ENCODE measurements at regions not wholly inside any gene's neighbourhood (a gene's known extent, or its start where the extent isn't known, plus 50 kb on each side); places are given as distances from the start of the nearest gene placed in this dataset.

DNA sequence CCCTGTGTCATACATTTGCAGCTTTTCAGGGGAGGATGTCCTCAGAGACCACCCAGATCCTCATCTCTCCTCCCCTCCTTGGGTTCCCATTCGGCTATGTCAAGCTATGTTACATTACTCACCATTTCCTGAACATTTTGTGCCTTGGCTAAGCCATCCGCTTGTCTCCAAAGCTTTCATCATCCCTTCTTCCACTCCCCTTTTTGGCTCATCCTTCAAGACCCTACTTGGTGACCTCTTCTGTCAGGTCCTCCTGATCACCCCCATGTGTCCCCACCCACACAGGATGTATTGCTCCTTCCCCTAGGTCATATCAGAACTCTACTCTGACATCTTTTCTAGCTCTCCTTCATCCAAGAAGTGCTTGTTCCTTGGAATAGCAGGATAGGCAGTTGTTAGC, 81.8 kb downstream of the BOD1 start:
- TF ChIP-seq JUN (IDR thresholded peaks at IDR 0.05; ENCODE audit: borderline replicate concordance, insufficient read depth, insufficient read length, low read depth) (no peak), POLR2AphosphoS5 (IDR thresholded peaks at IDR 0.05; ENCODE audit: insufficient read depth, low read depth, low read length) (no peak), POLR2A (IDR thresholded peaks at IDR 0.05; ENCODE audit: low read depth, low read length) (no peak), FOS (IDR thresholded peaks at IDR 0.05; ENCODE audit: borderline replicate concordance, insufficient read depth, low read length) (no peak), MYC (IDR thresholded peaks at IDR 0.05; ENCODE audit: low read depth, low read length) (no peak), EZH2 (IDR thresholded peaks at IDR 0.05; ENCODE audit: borderline replicate concordance, low read depth, low read length, severe bottlenecking) (no peak), GATA2 (IDR thresholded peaks at IDR 0.05; ENCODE audit: insufficient read depth, insufficient read length, low read depth, low read length) (no peak)
- TF ChIP-seq, protein P1, sequence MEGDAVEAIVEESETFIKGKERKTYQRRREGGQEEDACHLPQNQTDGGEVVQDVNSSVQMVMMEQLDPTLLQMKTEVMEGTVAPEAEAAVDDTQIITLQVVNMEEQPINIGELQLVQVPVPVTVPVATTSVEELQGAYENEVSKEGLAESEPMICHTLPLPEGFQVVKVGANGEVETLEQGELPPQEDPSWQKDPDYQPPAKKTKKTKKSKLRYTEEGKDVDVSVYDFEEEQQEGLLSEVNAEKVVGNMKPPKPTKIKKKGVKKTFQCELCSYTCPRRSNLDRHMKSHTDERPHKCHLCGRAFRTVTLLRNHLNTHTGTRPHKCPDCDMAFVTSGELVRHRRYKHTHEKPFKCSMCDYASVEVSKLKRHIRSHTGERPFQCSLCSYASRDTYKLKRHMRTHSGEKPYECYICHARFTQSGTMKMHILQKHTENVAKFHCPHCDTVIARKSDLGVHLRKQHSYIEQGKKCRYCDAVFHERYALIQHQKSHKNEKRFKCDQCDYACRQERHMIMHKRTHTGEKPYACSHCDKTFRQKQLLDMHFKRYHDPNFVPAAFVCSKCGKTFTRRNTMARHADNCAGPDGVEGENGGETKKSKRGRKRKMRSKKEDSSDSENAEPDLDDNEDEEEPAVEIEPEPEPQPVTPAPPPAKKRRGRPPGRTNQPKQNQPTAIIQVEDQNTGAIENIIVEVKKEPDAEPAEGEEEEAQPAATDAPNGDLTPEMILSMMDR (IDR thresholded peaks at IDR 0.05; ENCODE audit: extremely low read depth in 1 of 2, insufficient read depth in 1 of 2, low read depth in 1 of 2, low read length in 2 of 2), result no peak
- TF ChIP-seq, protein P2, sequence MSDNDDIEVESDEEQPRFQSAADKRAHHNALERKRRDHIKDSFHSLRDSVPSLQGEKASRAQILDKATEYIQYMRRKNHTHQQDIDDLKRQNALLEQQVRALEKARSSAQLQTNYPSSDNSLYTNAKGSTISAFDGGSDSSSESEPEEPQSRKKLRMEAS (IDR thresholded peaks at IDR 0.05; ENCODE audit: insufficient read depth, insufficient read length), result no peak
- no peak for DNase-seq (ENCODE audit: low read depth, low spot score)
- no peaks in the 10 kb centered on the region for H3K9me3 ChIP-seq (replicated peaks; ENCODE audit: control insufficient read depth, insufficient read depth, low read length)
- H3K9ac ChIP-seq (replicated peaks; ENCODE audit: extremely low read depth, insufficient read depth, low read length), result no peak overlapping the region
- FAIRE-seq, result no peak
- dilution Hi-C loops (cut with MboI; ENCODE audit: extremely low pct_ligation_motif_present, low sequenced_read_pairs), result no loop called here
- H3K27ac ChIP-seq (ENCODE audit: insufficient read depth, low read depth, low read length), result no peak overlapping the region
- no peak overlapping the region for H3K4me3 ChIP-seq (replicated peaks in 1 of 3; ENCODE audit: insufficient read depth in 1 of 3, low read depth in 1 of 3, low read length in 3 of 3)
- BruUV-seq (replicated peaks), result no TSS peak
- H4K20me1 ChIP-seq (replicated peaks; ENCODE audit: control insufficient read depth, extremely low read depth, insufficient read depth, low read length), result no peaks in the 10 kb centered on the region
- ChIA-PET POLR2A (no interaction called here), CTCF (interaction anchor here (0.6 to 1.3 kb wide), 2 partner anchors 38 to 997 kb away, joined by 3 to 6 read pairs; no protein-coding TSS in a partner anchor)
- no peak overlapping the region for H2AFZ ChIP-seq (ENCODE audit: low read depth, low read length)
- no peaks in the 10 kb centered on the region for H3K79me2 ChIP-seq (ENCODE audit: control insufficient read depth, insufficient read depth, low read length)
- H3K4me2 ChIP-seq (ENCODE audit: insufficient read depth, low read length), result no peak overlapping the region
- intact Hi-C loops (cut with micrococcal nuclease), result no loop called here
- H3K4me1 ChIP-seq (ENCODE audit: control insufficient read depth, extremely low read depth, insufficient read depth, low read length), result no peaks in the 10 kb centered on the region
- H3K27me3 ChIP-seq (ENCODE audit: control insufficient read depth in 2 of 2, insufficient read depth in 2 of 2, low read length in 2 of 2), result no peaks in the 10 kb centered on the region
- H3K9me1 ChIP-seq (replicated peaks; ENCODE audit: control insufficient read depth, extremely low read depth, insufficient read depth, low read length), result no peaks in the 10 kb centered on the region
- H3K36me3 ChIP-seq (ENCODE audit: control insufficient read depth in 2 of 2, extremely low read depth in 1 of 2, insufficient read depth in 2 of 2, low read length in 2 of 2), result no peaks in the 10 kb centered on the region
